Common myeloid progenitor, CD34-positive (primary cell): ENCODE measurements at regions not wholly inside any gene's neighbourhood (a gene's known extent, or its start where the extent isn't known, plus 50 kb on each side); places are given as distances from the start of the nearest gene placed in this dataset.
"Not testable (repeated sequence)": the region's sequence is repeated elsewhere in the genome, so short reads cannot be mapped to it uniquely, and the experiment has no call there.

Experiments
- CTCF ChIA-PET: fragments of 350-600 bp; sonication (Branson Sonifier 250); formaldehyde crosslinking; loops from one replicate; lab custom pipeline; 2021; ENCODE audit warnings: antibody characterized with exemption; lab: Charles Lee
- POLR2A ChIA-PET: fragments of 350-600 bp; sonication (Branson Sonifier 250); formaldehyde crosslinking; loops from one replicate; lab custom pipeline; 2021; ENCODE audit warnings: antibody characterized with exemption; lab: Charles Lee
- DNase-seq, 3 donors: peaks; one replicate each; pipeline versions ENCODE4 v3.0.0 to v3.0.0-alpha.2; 2013
- H3K27ac ChIP-seq, 2 experiments: 1 replicate in 1 of 2; 2 replicates in 1 of 2; pipeline ENCODE4 v1.7.0; 2013; ENCODE audit warnings: inconsistent platforms in 2 of 2, low read length in 2 of 2, mild to moderate bottlenecking in 2 of 2, low read depth in 1 of 2, moderate library complexity in 1 of 2; ENCODE audit not compliant: severe bottlenecking in 2 of 2, insufficient read depth in 1 of 2, poor library complexity in 1 of 2
- H3K27me3 ChIP-seq, 5 experiments: replicated peaks in 2 of 5; 1 replicate in 3 of 5; 2 replicates in 2 of 5; pipeline versions ENCODE4 v1.6.1 to v1.7.0; 2013; ENCODE audit warnings: low read length in 4 of 5, mild to moderate bottlenecking in 2 of 5, moderate library complexity in 2 of 5, inconsistent platforms in 1 of 5; ENCODE audit not compliant: insufficient read depth in 5 of 5, control insufficient read depth in 4 of 5
- H3K36me3 ChIP-seq, 4 experiments: 1 replicate in 2 of 4; 2 replicates in 2 of 4; pipeline versions ENCODE4 v1.6.1 to v1.7.0; 2013; ENCODE audit warnings: low read length in 3 of 4, control low read depth in 1 of 4, mild to moderate bottlenecking in 1 of 4; ENCODE audit not compliant: control insufficient read depth in 4 of 4, insufficient read depth in 4 of 4
- H3K4me1 ChIP-seq, 4 experiments: 1 replicate in 3 of 4; 2 replicates in 1 of 4; pipeline versions ENCODE4 v1.6.1 to v1.7.1; 2013; ENCODE audit warnings: low read length in 3 of 4, mild to moderate bottlenecking in 3 of 4, control low read depth in 1 of 4, inconsistent platforms in 1 of 4, moderate library complexity in 1 of 4; ENCODE audit not compliant: control insufficient read depth in 4 of 4, insufficient read depth in 4 of 4; ENCODE audit errors: control extremely low read depth in 1 of 4
- H3K4me3 ChIP-seq, 7 experiments: 1 replicate in 4 of 7; 2 replicates in 3 of 7; pipeline versions ENCODE4 v1.5.1 to v1.7.0; 2013; ENCODE audit warnings: mild to moderate bottlenecking in 7 of 7, low read length in 6 of 7, moderate library complexity in 6 of 7, inconsistent platforms in 2 of 7, low read depth in 2 of 7, control low read depth in 1 of 7; ENCODE audit not compliant: insufficient read depth in 4 of 7, control insufficient read depth in 1 of 7; ENCODE audit errors: extremely low read depth in 1 of 7
- H3K9me3 ChIP-seq, 5 experiments: 1 replicate in 4 of 5; 2 replicates in 1 of 5; pipeline versions ENCODE4 v1.6.1 to v1.7.1; 2013; ENCODE audit warnings: low read length in 4 of 5, mild to moderate bottlenecking in 2 of 5, inconsistent platforms in 1 of 5, low read depth in 1 of 5, moderate library complexity in 1 of 5; ENCODE audit not compliant: control insufficient read depth in 4 of 5, insufficient read depth in 2 of 5; ENCODE audit errors: control extremely low read depth in 1 of 5
- WGBS: methylation state at CpG from one replicate; pipeline ENCODE4 v1.1.5; 2013; ENCODE audit not compliant: insufficient coverage; 5-methylcytosine and 5-hydroxymethylcytosine counted together

DNA sequence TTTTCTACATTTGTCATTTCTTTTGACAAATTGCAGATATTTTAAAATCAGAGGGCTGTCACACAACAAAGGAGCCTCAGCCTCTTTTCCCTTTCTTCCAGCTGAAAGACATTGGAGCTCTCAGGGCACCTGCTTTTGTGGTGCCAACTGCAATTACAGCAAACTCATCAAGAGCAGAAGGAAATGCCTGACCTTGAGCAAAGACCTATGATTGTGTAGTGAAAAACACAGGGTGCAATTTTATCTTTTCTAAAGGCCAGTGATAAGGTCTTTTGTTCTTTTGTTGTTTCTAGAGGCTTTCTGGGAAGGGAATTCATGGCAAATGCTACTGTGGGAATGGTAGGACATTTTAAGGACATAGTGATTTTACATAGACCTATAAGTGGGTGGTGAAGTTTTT lies 214.3 kb downstream of the OXSM start:
- DNase-seq, result no peak
- CTCF ChIA-PET, result no interaction called here
- Histone ChIP-seq H3K4me3 (no peak overlapping the region), H3K9me3 (no peaks in the 10 kb centered on the region), H3K4me1 (no peaks in the 10 kb centered on the region), H3K27ac (no peak overlapping the region), H3K36me3 (no peaks in the 10 kb centered on the region), H3K27me3 (no peaks in the 10 kb centered on the region)
- POLR2A ChIA-PET, result no interaction called here

DNA sequence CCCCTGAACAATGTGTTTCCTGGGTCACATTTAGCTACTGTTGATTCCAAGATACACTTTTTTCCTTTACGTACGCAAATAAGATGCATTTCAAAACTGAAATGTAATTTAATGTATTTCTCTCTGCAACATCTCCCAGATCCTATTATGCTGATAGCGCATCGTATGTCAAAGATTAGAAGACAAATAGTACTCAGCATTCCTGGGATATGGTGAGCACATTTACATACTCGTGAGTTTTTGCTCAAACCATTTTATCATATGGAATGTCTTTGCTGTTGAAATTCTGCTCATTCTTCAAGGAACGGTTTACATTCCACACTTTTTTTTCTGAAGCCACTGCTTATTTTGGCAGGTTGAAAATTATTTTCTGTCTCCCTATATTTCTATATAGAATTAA lies 221.4 kb downstream of the OXSM start:
- 100% methylated on average over 3 of the region's 6 CpGs for WGBS
- DNase-seq, result no peak
- ChIA-PET POLR2A (no interaction called here), CTCF (no interaction called here)
- H3K27ac ChIP-seq, result no peak overlapping the region
- H3K27me3 ChIP-seq, result no peaks in the 10 kb centered on the region
- no peaks in the 10 kb centered on the region for H3K4me1 ChIP-seq
- no peaks in the 10 kb centered on the region for H3K36me3 ChIP-seq
- no peaks in the 10 kb centered on the region for H3K9me3 ChIP-seq
- H3K4me3 ChIP-seq, result no peak overlapping the region

- ChIA-PET POLR2A (no interaction called here), CTCF (no interaction called here)
- no peaks in the 10 kb centered on the region for H3K36me3 ChIP-seq
- DNase-seq, result no peak
- no peak overlapping the region for H3K27ac ChIP-seq
- no peak overlapping the region for H3K4me3 ChIP-seq
- H3K9me3 ChIP-seq, result no peaks in the 10 kb centered on the region
- WGBS, result 100% methylated on average over 3 of the region's 3 CpGs
- H3K4me1 ChIP-seq, result no peaks in the 10 kb centered on the region
- H3K27me3 ChIP-seq, result no peaks in the 10 kb centered on the region
These were observed 222.4 kb downstream of the OXSM start for GRCh38 chr3:26012241-26012745.

GRCh38 chr3:26015752-26016151 lies 225.9 kb downstream of the OXSM start:
- no peak for DNase-seq
- Histone ChIP-seq H3K9me3 (no peaks in the 10 kb centered on the region), H3K27ac (no peak overlapping the region), H3K4me3 (no peak overlapping the region), H3K36me3 (no peaks in the 10 kb centered on the region), H3K27me3 (no peaks in the 10 kb centered on the region), H3K4me1 (no peaks in the 10 kb centered on the region)
- ChIA-PET POLR2A (no interaction called here), CTCF (no interaction called here)
- 89% methylated on average over 5 of the region's 5 CpGs for WGBS

DNA sequence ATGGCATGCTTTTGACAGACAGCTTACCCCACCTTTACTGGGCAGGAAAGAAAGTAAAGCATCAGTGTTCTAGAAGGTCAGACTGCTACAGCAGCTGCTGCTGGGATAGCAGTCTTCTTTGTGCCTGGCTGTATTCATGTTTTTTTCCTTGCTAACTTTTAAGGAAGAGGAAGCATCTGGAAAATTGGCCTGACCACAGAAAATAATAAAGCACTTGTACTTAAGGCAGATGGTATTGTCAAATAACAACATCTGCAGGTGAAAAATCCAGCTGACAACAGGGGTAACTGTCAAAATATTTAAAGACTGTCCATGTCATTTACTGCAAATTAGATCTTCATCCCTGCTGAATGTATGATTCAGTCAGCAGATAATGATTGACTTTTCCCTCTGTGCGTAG lies 229.0 kb downstream of the OXSM start:
- POLR2A ChIA-PET, result no interaction called here
- Histone ChIP-seq H3K27ac (no peak overlapping the region), H3K27me3 (no peaks in the 10 kb centered on the region), H3K36me3 (no peaks in the 10 kb centered on the region), H3K4me3 (peak overlapping the region in 1 of 7 experiments; percentile 6), H3K9me3 (no peaks in the 10 kb centered on the region), H3K4me1 (no peaks in the 10 kb centered on the region)
- WGBS, result 100% methylated on average over 1 of the region's 1 CpG
- DNase-seq, result peak in 2 of 3 donors; percentile 25 to 40
- CTCF ChIA-PET, result no interaction called here

- H3K4me3 ChIP-seq, H3K27ac ChIP-seq, H3K27me3 ChIP-seq, H3K9me3 ChIP-seq, POLR2A ChIA-PET, CTCF ChIA-PET, DNase-seq, H3K4me1 ChIP-seq, H3K36me3 ChIP-seq: not testable (repeated sequence)
- WGBS, result 100% methylated on average over 3 of the region's 3 CpGs
These were observed 234.3 kb downstream of the OXSM start for GRCh38 chr3:26024206-26024605.

GRCh38 chr3:26029321-26029720 lies 239.4 kb downstream of the OXSM start:
- no peak overlapping the region for H3K27ac ChIP-seq

More at GRCh38 chr3:26029321-26029720, 239.4 kb downstream of the OXSM start:
- H3K36me3 ChIP-seq, result no peaks in the 10 kb centered on the region
- CTCF ChIA-PET, result no interaction called here
- no peaks in the 10 kb centered on the region for H3K27me3 ChIP-seq
- no peak overlapping the region for H3K4me3 ChIP-seq
- DNase-seq, result no peak
- WGBS, result 93% methylated on average over 2 of the region's 2 CpGs
- H3K9me3 ChIP-seq, result peaks cover 0 to 3% (median 2%) of the 10 kb centered on the region in 5 experiments
- POLR2A ChIA-PET, result no interaction called here
- H3K4me1 ChIP-seq, result no peaks in the 10 kb centered on the region
